GM12878 (cell line): ENCODE measurements at regions not wholly inside any gene's neighbourhood (a gene's known extent, or its start where the extent isn't known, plus 50 kb on each side); places are given as distances from the start of the nearest gene placed in this dataset.

ENCODE experiments used
- ATAC-seq: fragments of 200-7000 bp; cut with Tn5 transposase; 3 replicates; pipeline ENCODE4 v1.9.1; 2020; ENCODE audit warnings: mild to moderate bottlenecking, moderate library complexity
- BruUV-seq: library from RNA; stranded (reverse); fragments of 400-500 nt; replicated peaks from 2 replicates; lab custom pipeline; 2021; lab: Mats Ljungman, UMichigan
- CTCF ChIA-PET: fragments of 300-600 bp; sonication (Branson Sonifier 250); formaldehyde crosslinking; extraction: SDS; loops from one replicate; lab custom pipeline; 2021; ENCODE audit warnings: inconsistent platforms; lab: Yijun Ruan, JAX
- POLR2A ChIA-PET: fragments of 350-600 bp; formaldehyde crosslinking; extraction: SDS; loops from one replicate; lab custom pipeline; 2021; ENCODE audit warnings: inconsistent platforms; lab: Charles Lee
- RAD21 ChIA-PET: fragments of 300-600 bp; sonication (Branson Sonifier 250); formaldehyde crosslinking; loops from one replicate; lab custom pipeline; 2023; ENCODE audit warnings: antibody characterized with exemption; ENCODE audit not compliant: unreplicated experiment; lab: Charles Lee
- SMC1A ChIA-PET: fragments of 300-600 bp; sonication (Branson Sonifier 250); formaldehyde crosslinking; loops from one replicate; lab custom pipeline; 2023; ENCODE audit not compliant: unreplicated experiment, uncharacterized antibody; lab: Charles Lee
- DNase-seq: peaks from one replicate; pipeline ENCODE4 v3.0.0-alpha.2; 2011; ENCODE audit warnings: low read depth, low spot score
- FAIRE-seq: peaks from 3 replicates; lab custom pipeline; 2011; peaks lifted over from hg19 to GRCh38; lab: Jason Lieb, UNC
- H2AFZ ChIP-seq: 2 replicates; pipeline ENCODE4 v1.6.0; 2011; ENCODE audit warnings: low read depth, low read length, control low read depth; ENCODE audit not compliant: control insufficient read depth
- H3K27ac ChIP-seq: 2 replicates; pipeline ENCODE4 v1.5.1; 2011; ENCODE audit warnings: control low read depth; ENCODE audit not compliant: control insufficient read depth, insufficient read depth
- H3K27me3 ChIP-seq, 2 experiments: replicated peaks in 1 of 2; 2 replicates each; pipeline versions ENCODE4 v1.6.0 to v1.6.1; 2011; ENCODE audit warnings: low read length in 1 of 2; ENCODE audit not compliant: control insufficient read depth in 2 of 2, insufficient read depth in 2 of 2
- H3K36me3 ChIP-seq, 2 experiments: 2 replicates each; pipeline ENCODE4 v1.5.1; 2011; ENCODE audit warnings: low read length in 1 of 2; ENCODE audit not compliant: control insufficient read depth in 2 of 2, insufficient read depth in 2 of 2
- H3K4me1 ChIP-seq: 2 replicates; pipeline ENCODE4 v1.6.1; 2011; ENCODE audit warnings: mild to moderate bottlenecking, low read length, moderate library complexity, mixed read lengths; ENCODE audit not compliant: control insufficient read depth, insufficient read depth
- H3K4me2 ChIP-seq: 2 replicates; pipeline ENCODE4 v1.6.0; 2011; ENCODE audit warnings: control low read depth; ENCODE audit not compliant: control insufficient read depth, insufficient read depth
- H3K4me3 ChIP-seq: fragments of 200-600 bp; sonication (generic); 2 replicates; pipeline ENCODE4 v1.5.1; 2016
- H3K79me2 ChIP-seq: 2 replicates; pipeline ENCODE4 v1.6.0; 2011; ENCODE audit warnings: low read length; ENCODE audit not compliant: control insufficient read depth, insufficient read depth
- H3K9ac ChIP-seq: 2 replicates; pipeline ENCODE4 v1.8.0; 2011; ENCODE audit warnings: low read length, control low read depth, mixed read lengths; ENCODE audit not compliant: control insufficient read depth, insufficient read depth
- H3K9me3 ChIP-seq: replicated peaks from 3 replicates; pipeline ENCODE4 v1.5.1; 2011; ENCODE audit warnings: mild to moderate bottlenecking, low read length; ENCODE audit not compliant: control insufficient read depth, insufficient read depth
- H4K20me1 ChIP-seq: 2 replicates; pipeline ENCODE4 v1.6.0; 2011; ENCODE audit not compliant: control insufficient read depth, insufficient read depth
- BACH1 ChIP-seq: fragments of 450-650 bp; IDR thresholded peaks from 2 replicates; pipeline ENCODE4 v1.6.1; 2017; ENCODE audit warnings: mild to moderate bottlenecking, borderline replicate concordance
- CREM ChIP-seq: IDR thresholded peaks from 2 replicates; pipeline ENCODE4 v1.6.1; 2014; ENCODE audit warnings: antibody characterized with exemption, low read depth
- FOXM1 ChIP-seq: IDR thresholded peaks from 2 replicates; pipeline ENCODE4 v1.6.1; 2012; ENCODE audit warnings: low read depth, mild to moderate bottlenecking, inconsistent platforms, low read length, moderate library complexity
- ZBED1 ChIP-seq: IDR thresholded peaks from 2 replicates; pipeline ENCODE4 v1.6.1; 2016; ENCODE audit warnings: borderline replicate concordance
- ZNF274 ChIP-seq: IDR thresholded peaks from one replicate; pipeline ENCODE4 v1.8.0; 2011; ENCODE audit not compliant: insufficient read length, insufficient read depth
- ZZZ3 ChIP-seq: IDR thresholded peaks from 2 replicates; pipeline ENCODE4 v1.6.1; 2011; ENCODE audit warnings: low read depth; ENCODE audit not compliant: control insufficient read depth, insufficient read length
- in situ Hi-C: fragments of 300-500 bp; cut with MboI; formaldehyde crosslinking; loops from 9 replicates; pipeline ENCODE4 v1.14.3; 2018; ENCODE audit warnings: mixed read lengths
- intact Hi-C: fragments of 100-400 bp; cut with micrococcal nuclease; formaldehyde crosslinking; loops from one replicate; pipeline ENCODE4 v1.14.2; 2022; ENCODE audit not compliant: unreplicated experiment
- TF ChIP-seq, protein P1 (sequence below): fragments of 450-650 bp; IDR thresholded peaks from 2 replicates; pipeline ENCODE4 v1.6.1; 2017; ENCODE audit warnings: mild to moderate bottlenecking, moderate library complexity
- TF ChIP-seq, protein P2 (sequence below): fragments of 450-650 bp; IDR thresholded peaks from 2 replicates; pipeline ENCODE4 v1.6.1; 2018; ENCODE audit warnings: borderline replicate concordance, mild to moderate bottlenecking; ENCODE audit not compliant: partially characterized antibody
- TF ChIP-seq, protein P3 (sequence below): IDR thresholded peaks from 2 replicates; pipeline ENCODE4 v1.6.1; 2012; ENCODE audit warnings: mild to moderate bottlenecking, low read depth, low read length

DNA sequence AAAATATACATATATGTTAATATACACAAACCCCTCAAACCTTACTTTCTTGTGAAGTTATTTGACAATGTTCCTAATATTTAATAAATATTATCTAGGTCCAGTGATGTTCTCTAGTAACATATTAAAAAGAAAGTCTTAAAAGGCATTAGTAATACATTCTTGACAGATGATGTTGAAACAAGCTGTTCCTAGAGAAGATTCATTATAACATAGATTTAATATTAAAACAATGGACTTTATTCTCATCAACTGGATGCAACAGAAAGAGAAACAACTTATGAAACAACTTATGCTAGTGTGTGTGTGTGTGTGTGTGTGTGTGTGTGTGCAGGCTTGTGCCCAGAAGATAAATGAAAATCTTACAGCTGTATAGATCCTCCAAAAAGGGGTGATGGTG lies 68.5 kb upstream of the PLXNA2 start:
- no peaks in the 10 kb centered on the region; a peak in 2 of 4 replicates for H3K27me3 ChIP-seq
- BruUV-seq, result no TSS peak
- no peaks in the 10 kb centered on the region for H3K79me2 ChIP-seq
- H4K20me1 ChIP-seq, result no peaks in the 10 kb centered on the region
- SMC1A ChIA-PET, result interaction anchor here (1.1 kb wide), 1 partner anchor 12 kb away, joined by 3 read pairs; no protein-coding TSS in a partner anchor
- H3K4me2 ChIP-seq, result no peak overlapping the region
- H2AFZ ChIP-seq, result no peak overlapping the region
- no peaks in the 10 kb centered on the region for H3K9me3 ChIP-seq
- H3K27ac ChIP-seq, result no peak overlapping the region
- no peak for ATAC-seq
- in situ Hi-C loops (no loop called here), intact Hi-C loops (no loop called here)
- POLR2A ChIA-PET, result no interaction called here
- DNase-seq, result no peak
- RAD21 ChIA-PET, result no interaction called here
- H3K4me1 ChIP-seq, result no peaks in the 10 kb centered on the region
- H3K4me3 ChIP-seq, result no peak overlapping the region
- FAIRE-seq, result no peak
- H3K36me3 ChIP-seq, result no peaks in the 10 kb centered on the region
- CTCF ChIA-PET, result no interaction called here
- H3K9ac ChIP-seq, result no peak overlapping the region
- no peak for TF ChIP-seq ZBED1
- TF ChIP-seq FOXM1, result no peak
- TF ChIP-seq ZZZ3, result no peak
- no peak for TF ChIP-seq ZNF274
- TF ChIP-seq, protein P1, sequence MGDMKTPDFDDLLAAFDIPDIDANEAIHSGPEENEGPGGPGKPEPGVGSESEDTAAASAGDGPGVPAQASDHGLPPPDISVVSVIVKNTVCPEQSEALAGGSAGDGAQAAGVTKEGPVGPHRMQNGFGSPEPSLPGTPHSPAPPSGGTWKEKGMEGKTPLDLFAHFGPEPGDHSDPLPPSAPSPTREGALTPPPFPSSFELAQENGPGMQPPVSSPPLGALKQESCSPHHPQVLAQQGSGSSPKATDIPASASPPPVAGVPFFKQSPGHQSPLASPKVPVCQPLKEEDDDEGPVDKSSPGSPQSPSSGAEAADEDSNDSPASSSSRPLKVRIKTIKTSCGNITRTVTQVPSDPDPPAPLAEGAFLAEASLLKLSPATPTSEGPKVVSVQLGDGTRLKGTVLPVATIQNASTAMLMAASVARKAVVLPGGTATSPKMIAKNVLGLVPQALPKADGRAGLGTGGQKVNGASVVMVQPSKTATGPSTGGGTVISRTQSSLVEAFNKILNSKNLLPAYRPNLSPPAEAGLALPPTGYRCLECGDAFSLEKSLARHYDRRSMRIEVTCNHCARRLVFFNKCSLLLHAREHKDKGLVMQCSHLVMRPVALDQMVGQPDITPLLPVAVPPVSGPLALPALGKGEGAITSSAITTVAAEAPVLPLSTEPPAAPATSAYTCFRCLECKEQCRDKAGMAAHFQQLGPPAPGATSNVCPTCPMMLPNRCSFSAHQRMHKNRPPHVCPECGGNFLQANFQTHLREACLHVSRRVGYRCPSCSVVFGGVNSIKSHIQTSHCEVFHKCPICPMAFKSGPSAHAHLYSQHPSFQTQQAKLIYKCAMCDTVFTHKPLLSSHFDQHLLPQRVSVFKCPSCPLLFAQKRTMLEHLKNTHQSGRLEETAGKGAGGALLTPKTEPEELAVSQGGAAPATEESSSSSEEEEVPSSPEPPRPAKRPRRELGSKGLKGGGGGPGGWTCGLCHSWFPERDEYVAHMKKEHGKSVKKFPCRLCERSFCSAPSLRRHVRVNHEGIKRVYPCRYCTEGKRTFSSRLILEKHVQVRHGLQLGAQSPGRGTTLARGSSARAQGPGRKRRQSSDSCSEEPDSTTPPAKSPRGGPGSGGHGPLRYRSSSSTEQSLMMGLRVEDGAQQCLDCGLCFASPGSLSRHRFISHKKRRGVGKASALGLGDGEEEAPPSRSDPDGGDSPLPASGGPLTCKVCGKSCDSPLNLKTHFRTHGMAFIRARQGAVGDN, result no peak
- TF ChIP-seq BACH1, result no peak
- no peak for TF ChIP-seq CREM
- TF ChIP-seq, protein P2, sequence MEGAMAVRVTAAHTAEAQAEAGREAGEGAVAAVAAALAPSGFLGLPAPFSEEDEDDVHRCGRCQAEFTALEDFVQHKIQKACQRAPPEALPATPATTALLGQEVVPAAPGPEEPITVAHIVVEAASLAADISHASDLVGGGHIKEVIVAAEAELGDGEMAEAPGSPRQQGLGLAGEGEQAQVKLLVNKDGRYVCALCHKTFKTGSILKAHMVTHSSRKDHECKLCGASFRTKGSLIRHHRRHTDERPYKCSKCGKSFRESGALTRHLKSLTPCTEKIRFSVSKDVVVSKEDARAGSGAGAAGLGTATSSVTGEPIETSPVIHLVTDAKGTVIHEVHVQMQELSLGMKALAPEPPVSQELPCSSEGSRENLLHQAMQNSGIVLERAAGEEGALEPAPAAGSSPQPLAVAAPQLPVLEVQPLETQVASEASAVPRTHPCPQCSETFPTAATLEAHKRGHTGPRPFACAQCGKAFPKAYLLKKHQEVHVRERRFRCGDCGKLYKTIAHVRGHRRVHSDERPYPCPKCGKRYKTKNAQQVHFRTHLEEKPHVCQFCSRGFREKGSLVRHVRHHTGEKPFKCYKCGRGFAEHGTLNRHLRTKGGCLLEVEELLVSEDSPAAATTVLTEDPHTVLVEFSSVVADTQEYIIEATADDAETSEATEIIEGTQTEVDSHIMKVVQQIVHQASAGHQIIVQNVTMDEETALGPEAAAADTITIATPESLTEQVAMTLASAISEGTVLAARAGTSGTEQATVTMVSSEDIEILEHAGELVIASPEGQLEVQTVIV, result no peak
- TF ChIP-seq, protein P3, sequence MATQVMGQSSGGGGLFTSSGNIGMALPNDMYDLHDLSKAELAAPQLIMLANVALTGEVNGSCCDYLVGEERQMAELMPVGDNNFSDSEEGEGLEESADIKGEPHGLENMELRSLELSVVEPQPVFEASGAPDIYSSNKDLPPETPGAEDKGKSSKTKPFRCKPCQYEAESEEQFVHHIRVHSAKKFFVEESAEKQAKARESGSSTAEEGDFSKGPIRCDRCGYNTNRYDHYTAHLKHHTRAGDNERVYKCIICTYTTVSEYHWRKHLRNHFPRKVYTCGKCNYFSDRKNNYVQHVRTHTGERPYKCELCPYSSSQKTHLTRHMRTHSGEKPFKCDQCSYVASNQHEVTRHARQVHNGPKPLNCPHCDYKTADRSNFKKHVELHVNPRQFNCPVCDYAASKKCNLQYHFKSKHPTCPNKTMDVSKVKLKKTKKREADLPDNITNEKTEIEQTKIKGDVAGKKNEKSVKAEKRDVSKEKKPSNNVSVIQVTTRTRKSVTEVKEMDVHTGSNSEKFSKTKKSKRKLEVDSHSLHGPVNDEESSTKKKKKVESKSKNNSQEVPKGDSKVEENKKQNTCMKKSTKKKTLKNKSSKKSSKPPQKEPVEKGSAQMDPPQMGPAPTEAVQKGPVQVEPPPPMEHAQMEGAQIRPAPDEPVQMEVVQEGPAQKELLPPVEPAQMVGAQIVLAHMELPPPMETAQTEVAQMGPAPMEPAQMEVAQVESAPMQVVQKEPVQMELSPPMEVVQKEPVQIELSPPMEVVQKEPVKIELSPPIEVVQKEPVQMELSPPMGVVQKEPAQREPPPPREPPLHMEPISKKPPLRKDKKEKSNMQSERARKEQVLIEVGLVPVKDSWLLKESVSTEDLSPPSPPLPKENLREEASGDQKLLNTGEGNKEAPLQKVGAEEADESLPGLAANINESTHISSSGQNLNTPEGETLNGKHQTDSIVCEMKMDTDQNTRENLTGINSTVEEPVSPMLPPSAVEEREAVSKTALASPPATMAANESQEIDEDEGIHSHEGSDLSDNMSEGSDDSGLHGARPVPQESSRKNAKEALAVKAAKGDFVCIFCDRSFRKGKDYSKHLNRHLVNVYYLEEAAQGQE, result no peak
